Stomach (tissue), 8 donors: ENCODE measurements at regions not wholly inside any gene's neighbourhood (a gene's known extent, or its start where the extent isn't known, plus 50 kb on each side); places are given as distances from the start of the nearest gene placed in this dataset.
A peak's percentile ranks its signal among the peaks of the same experiment; 100 is the strongest.

ENCODE experiments used
- DNase-seq, 2 donors: peaks; one replicate each; pipeline versions ENCODE4 v3.0.0 to v3.0.0-alpha.2; 2013 to 2019
- H3K27ac ChIP-seq, 5 donors: fragments of 200-600 bp in 4 of 5; sonication (generic) in 4 of 5; one replicate each; pipeline ENCODE4 v1.5.1; 2013 to 2019; ENCODE audit warnings: mild to moderate bottlenecking in 1 of 5, moderate library complexity in 1 of 5
- H3K27me3 ChIP-seq, 3 donors: fragments of 200-600 bp; sonication (generic); one replicate each; pipeline ENCODE4 v1.5.1; 2017 to 2019; ENCODE audit warnings: mixed run types in 1 of 3
- H3K36me3 ChIP-seq, 4 donors: fragments of 200-600 bp; sonication (generic); 1 replicate in 3 of 4; 2 replicates in 1 of 4; pipeline ENCODE4 v1.5.1; 2016 to 2019
- H3K4me1 ChIP-seq, 4 donors: fragments of 200-600 bp; sonication (generic); one replicate each; pipeline ENCODE4 v1.5.1; 2016 to 2019
- H3K4me3 ChIP-seq, 4 donors: fragments of 200-600 bp; sonication (generic) in 3 of 4; one replicate each; pipeline ENCODE4 v1.5.1; 2016 to 2019; ENCODE audit warnings: mild to moderate bottlenecking in 1 of 4
- H3K9me3 ChIP-seq, 4 donors: fragments of 200-600 bp; sonication (generic); one replicate each; pipeline ENCODE4 v1.5.1; 2016 to 2019
- EP300 ChIP-seq: sonication (generic); formaldehyde crosslinking; IDR thresholded peaks from one replicate; pipeline ENCODE4 v1.6.1; 2017; ENCODE audit warnings: antibody characterized with exemption
- POLR2A ChIP-seq, 4 donors: fragments of 450-650 bp; IDR thresholded peaks; one replicate each; pipeline ENCODE4 v1.6.1; 2016; ENCODE audit warnings: antibody characterized with exemption in 4 of 4, control low read depth in 2 of 4, mild to moderate bottlenecking in 1 of 4, moderate library complexity in 1 of 4
- POLR2AphosphoS5 ChIP-seq, 3 donors: sonication (generic); formaldehyde crosslinking; IDR thresholded peaks; one replicate each; pipeline ENCODE4 v1.6.1; 2016; ENCODE audit warnings: antibody characterized with exemption in 3 of 3
- WGBS, 5 donors: extraction: QIAGEN DNeasy Blood & Tissue Kit in 3 of 5; methylation state at CpG; one replicate each; pipeline versions ENCODE4 v1.1.5 to v1.1.7; 2013 to 2018; 5-methylcytosine and 5-hydroxymethylcytosine counted together
- intact Hi-C: fragments of 100-400 bp; cut with DNase I; formaldehyde crosslinking; loops from one replicate; pipeline ENCODE4 v1.15.1; 2023; ENCODE audit warnings: low total_unique reads
- TF ChIP-seq, protein P1 (sequence below), 7 experiments: fragments of 450-650 bp in 4 of 7; fragments of 200-600 bp in 3 of 7; sonication (generic) in 3 of 7; IDR thresholded peaks; one replicate each; pipeline ENCODE4 v1.5.1; 2016 to 2019; ENCODE audit warnings: antibody characterized with exemption in 7 of 7, control low read depth in 2 of 7, mild to moderate bottlenecking in 1 of 7
- donor health status: healthy with polysubstance abuse.
- donor health status: Bipolar disorder and iron deficiency.
- donor health status: healthy.

DNA sequence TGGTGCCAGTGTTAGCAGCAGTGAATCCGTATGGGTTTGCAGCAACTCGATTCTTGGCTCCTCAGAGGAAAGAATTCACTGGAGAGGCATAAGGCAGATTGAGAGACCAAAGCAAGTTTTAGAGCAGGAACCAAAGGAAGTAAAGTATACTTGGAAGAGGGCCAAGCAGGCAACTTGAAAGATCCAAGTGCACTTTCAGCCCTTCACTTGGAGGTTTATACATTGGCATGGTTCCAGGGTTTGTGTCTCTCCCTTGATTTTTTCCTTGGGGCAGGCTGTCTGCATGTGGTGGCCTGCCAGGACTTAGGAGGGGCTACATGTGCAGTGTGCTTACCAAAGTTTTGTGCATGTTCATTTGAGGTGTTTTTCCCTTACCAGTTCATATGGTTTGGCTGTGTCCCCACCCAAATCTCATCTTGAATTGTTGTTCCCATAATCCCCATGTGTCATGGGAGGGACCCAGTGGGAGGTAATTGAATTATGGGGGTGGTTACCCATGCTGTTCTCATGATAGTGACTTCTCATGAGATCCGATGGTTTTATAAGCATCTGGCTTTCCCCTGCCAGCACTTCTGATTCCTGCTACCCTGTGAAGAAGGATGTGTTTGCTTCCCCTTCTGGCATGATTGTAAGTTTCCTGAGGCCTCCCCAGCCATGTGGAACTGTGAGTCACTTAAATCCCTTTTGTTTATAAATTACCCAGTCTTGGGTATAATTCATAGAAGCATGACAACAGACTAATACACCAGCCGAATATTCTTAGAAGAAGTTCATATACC lies 86.2 kb upstream of the TSPAN5 start:
- intact Hi-C loops, result no loop called here
- no peak for TF ChIP-seq POLR2A (IDR thresholded peaks at IDR 0.05)
- TF ChIP-seq EP300, result no peak
- TF ChIP-seq POLR2AphosphoS5 (IDR thresholded peaks at IDR 0.05), result no peak
- TF ChIP-seq, protein P1, sequence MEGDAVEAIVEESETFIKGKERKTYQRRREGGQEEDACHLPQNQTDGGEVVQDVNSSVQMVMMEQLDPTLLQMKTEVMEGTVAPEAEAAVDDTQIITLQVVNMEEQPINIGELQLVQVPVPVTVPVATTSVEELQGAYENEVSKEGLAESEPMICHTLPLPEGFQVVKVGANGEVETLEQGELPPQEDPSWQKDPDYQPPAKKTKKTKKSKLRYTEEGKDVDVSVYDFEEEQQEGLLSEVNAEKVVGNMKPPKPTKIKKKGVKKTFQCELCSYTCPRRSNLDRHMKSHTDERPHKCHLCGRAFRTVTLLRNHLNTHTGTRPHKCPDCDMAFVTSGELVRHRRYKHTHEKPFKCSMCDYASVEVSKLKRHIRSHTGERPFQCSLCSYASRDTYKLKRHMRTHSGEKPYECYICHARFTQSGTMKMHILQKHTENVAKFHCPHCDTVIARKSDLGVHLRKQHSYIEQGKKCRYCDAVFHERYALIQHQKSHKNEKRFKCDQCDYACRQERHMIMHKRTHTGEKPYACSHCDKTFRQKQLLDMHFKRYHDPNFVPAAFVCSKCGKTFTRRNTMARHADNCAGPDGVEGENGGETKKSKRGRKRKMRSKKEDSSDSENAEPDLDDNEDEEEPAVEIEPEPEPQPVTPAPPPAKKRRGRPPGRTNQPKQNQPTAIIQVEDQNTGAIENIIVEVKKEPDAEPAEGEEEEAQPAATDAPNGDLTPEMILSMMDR (IDR thresholded peaks at IDR 0.05), result no peak
- no peaks in the 10 kb centered on the region for H3K9me3 ChIP-seq
- no peaks in the 10 kb centered on the region for H3K27me3 ChIP-seq
- H3K36me3 ChIP-seq, result no peaks in the 10 kb centered on the region
- H3K4me1 ChIP-seq, result peaks cover 0 to 3% (median 0%) of the 10 kb centered on the region in 4 donors
- H3K27ac ChIP-seq, result no peak overlapping the region
- no peak overlapping the region for H3K4me3 ChIP-seq
- 69 to 88% (median 77%) methylated on average over 4 of the region's 4 CpGs for WGBS, 5 donors
- DNase-seq, result peak in 1 of 2 donors; percentile 39

DNA sequence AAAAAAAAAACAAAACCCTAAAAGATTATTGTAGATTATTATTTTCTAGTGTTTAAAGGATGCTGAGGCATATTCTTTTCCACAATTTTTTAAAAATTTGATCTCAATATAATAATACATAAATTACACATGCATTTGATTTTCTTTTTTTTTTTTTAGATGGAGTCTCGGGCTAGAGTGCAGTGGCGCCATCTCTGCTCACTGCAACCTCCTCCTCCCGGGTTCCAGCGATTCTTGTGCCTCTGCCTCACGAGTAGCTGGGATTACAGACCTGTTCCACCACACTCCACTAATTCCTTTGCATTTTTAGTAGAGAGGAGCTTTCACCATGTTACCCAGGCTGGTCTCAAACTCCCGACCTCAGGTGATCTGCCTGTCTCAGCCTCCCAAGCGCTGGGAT lies 83.5 kb upstream of the TSPAN5 start:
- Histone ChIP-seq H3K4me3 (no peak overlapping the region), H3K27ac (no peak overlapping the region), H3K36me3 (no peaks in the 10 kb centered on the region), H3K9me3 (peaks cover 0 to 6% (median 3%) of the 10 kb centered on the region in 4 donors), H3K27me3 (no peaks in the 10 kb centered on the region), H3K4me1 (no peaks in the 10 kb centered on the region)
- no peak for DNase-seq
- intact Hi-C loops, result no loop called here
- WGBS, 5 donors, result 85 to 91% (median 86%) methylated on average over 7 of the region's 7 CpGs
- TF ChIP-seq POLR2AphosphoS5 (IDR thresholded peaks at IDR 0.05), result no peak
- no peak for TF ChIP-seq POLR2A (IDR thresholded peaks at IDR 0.05)
- no peak for TF ChIP-seq EP300

DNA sequence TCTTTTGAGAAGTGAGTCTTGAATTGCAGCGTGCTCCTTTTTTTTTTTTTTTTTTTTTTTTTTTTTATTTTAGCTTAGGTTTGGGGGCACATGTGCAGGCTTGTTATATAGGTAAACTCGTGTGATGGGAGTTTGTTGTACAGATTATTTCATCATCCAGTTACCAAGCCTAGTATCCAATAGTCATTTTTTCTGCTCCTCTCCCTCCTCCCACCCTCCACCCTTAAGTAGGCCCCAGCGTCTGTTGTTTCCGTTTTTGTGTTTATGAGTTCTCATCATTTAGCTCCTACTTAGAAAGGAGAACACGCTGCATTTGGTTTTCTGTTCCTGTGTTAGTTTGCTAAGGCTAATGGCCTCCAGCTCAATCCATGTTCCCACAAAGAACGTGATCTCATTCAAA lies 81.3 kb upstream of the TSPAN5 start:
- Histone ChIP-seq H3K27me3 (no peaks in the 10 kb centered on the region), H3K4me1 (no peaks in the 10 kb centered on the region), H3K27ac (no peak overlapping the region), H3K36me3 (no peaks in the 10 kb centered on the region), H3K4me3 (no peak overlapping the region), H3K9me3 (peaks cover 0 to 6% (median 3%) of the 10 kb centered on the region in 4 donors)
- no peak for DNase-seq
- whole genome bisulfite sequencing, 5 donors, result 62 to 78% (median 72%) methylated on average over 6 of the region's 6 CpGs
- intact Hi-C loops, result no loop called here
- TF ChIP-seq POLR2A (IDR thresholded peaks at IDR 0.05) (no peak), POLR2AphosphoS5 (IDR thresholded peaks at IDR 0.05) (no peak), EP300 (no peak)
- TF ChIP-seq, protein P1 (IDR thresholded peaks at IDR 0.05), result no peak

DNA sequence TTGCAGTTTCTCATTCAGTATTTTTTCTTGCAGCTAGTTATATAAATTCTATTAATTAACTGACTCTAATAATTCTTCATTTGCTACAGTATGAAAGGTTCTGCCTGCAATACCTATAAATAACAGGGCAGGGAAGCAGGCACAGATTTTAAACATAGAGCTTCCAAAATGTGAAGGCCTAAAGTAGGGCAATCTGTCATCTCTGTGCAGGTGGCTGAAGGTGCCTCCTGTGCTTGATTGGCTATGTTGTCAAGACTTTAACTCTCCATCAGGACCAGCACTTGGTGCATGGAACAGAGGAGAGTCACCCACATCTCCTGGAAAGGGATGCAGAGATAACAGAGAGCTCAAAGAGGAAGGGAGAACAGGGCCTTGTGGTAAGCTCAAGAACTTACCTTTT lies 75.2 kb upstream of the TSPAN5 start:
- Histone ChIP-seq H3K4me3 (no peak overlapping the region), H3K27me3 (no peaks in the 10 kb centered on the region), H3K27ac (no peak overlapping the region), H3K4me1 (peaks cover 0 to 2% (median 0%) of the 10 kb centered on the region in 4 donors), H3K9me3 (peaks cover 0 to 6% (median 3%) of the 10 kb centered on the region in 4 donors), H3K36me3 (no peaks in the 10 kb centered on the region)
- no peak for DNase-seq
- TF ChIP-seq, protein P1 (IDR thresholded peaks at IDR 0.05), result no peak
- intact Hi-C loops, result no loop called here

DNA sequence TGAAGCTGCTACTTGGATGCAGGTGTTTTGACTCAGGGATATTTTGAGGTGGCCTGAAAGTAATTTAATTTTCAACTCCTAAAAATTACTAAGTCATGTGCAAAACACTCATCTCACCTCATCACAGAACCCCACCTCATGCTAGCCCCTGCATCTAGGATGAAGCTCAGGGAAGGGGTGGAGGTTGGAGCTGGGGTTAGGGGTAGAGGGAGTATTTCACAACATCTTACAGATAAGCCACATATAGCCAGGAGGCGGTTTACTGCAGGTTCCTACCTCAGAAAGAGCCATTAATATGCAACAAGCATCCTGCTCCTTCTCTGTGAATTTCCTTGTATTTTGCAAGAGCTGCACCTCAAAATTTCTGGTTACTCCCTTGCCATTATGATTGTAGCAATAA lies 70.5 kb upstream of the TSPAN5 start:
- Histone ChIP-seq H3K4me1 (peaks cover 0 to 5% (median 0%) of the 10 kb centered on the region in 4 donors), H3K27me3 (no peaks in the 10 kb centered on the region), H3K27ac (no peak overlapping the region), H3K36me3 (no peaks in the 10 kb centered on the region), H3K4me3 (no peak overlapping the region), H3K9me3 (peaks cover 0 to 11% (median 5%) of the 10 kb centered on the region in 4 donors)
- TF ChIP-seq EP300 (no peak), POLR2A (IDR thresholded peaks at IDR 0.05) (no peak), POLR2AphosphoS5 (IDR thresholded peaks at IDR 0.05) (no peak)
- TF ChIP-seq, protein P1 (IDR thresholded peaks at IDR 0.05), result no peak
- WGBS, 5 donors, result 63 to 85% (median 81%) methylated on average over 1 of the region's 1 CpG
- intact Hi-C loops, result no loop called here
- no peak for DNase-seq
